Glomerular visceral epithelial cell (primary cell): ENCODE measurements at regions not wholly inside any gene's neighbourhood (a gene's known extent, or its start where the extent isn't known, plus 50 kb on each side); places are given as distances from the start of the nearest gene placed in this dataset.
"Not testable (repeated sequence)": the region's sequence is repeated elsewhere in the genome, so short reads cannot be mapped to it uniquely, and the experiment has no call there.

Experiments
- DNase-seq: peaks from one replicate; pipeline ENCODE4 v3.0.0-alpha.2; 2016; ENCODE audit errors: extremely low spot score

- DNase-seq: no peak
Measured at GRCh38 chr5:163878490-163878889, 373.1 kb downstream of the MAT2B start.

- no peak for DNase-seq
Measured at GRCh38 chr5:163880302-163880701, 374.9 kb downstream of the MAT2B start.

GRCh38 chr5:163885117-163885516 is 379.7 kb downstream of the MAT2B start:
- no peak for DNase-seq

GRCh38 chr5:163887854-163888253 is 382.4 kb downstream of the MAT2B start:
- DNase-seq: no peak

GRCh38 chr5:163888366-163888765 is 382.9 kb downstream of the MAT2B start:
- no peak for DNase-seq

GRCh38 chr5:163889369-163889768 is 383.9 kb downstream of the MAT2B start:
- DNase-seq: no peak

- DNase-seq: no peak
Measured at GRCh38 chr5:163890261-163890660, 384.8 kb downstream of the MAT2B start.

GRCh38 chr5:163893281-163893680 is 387.9 kb downstream of the MAT2B start:
- no peak for DNase-seq

GRCh38 chr5:163894645-163895044 is 389.2 kb downstream of the MAT2B start:
- no peak for DNase-seq

GRCh38 chr5:163898873-163899272 is 393.5 kb downstream of the MAT2B start:
- DNase-seq: no peak

- not testable (repeated sequence) for DNase-seq
Measured at GRCh38 chr5:163907783-163908182, 402.4 kb downstream of the MAT2B start.

GRCh38 chr5:163908253-163908652 is 402.8 kb downstream of the MAT2B start:
- DNase-seq: no peak

- DNase-seq: no peak
Measured at GRCh38 chr5:163910226-163910625, 404.8 kb downstream of the MAT2B start.

GRCh38 chr5:163912046-163912445 is 406.6 kb downstream of the MAT2B start:
- no peak for DNase-seq

- DNase-seq: no peak
Measured at GRCh38 chr5:163913548-163913947, 408.1 kb downstream of the MAT2B start.

- DNase-seq: no peak
Measured at GRCh38 chr5:163914910-163915309, 409.5 kb downstream of the MAT2B start.

GRCh38 chr5:163915481-163915961 is 410.1 kb downstream of the MAT2B start:
- DNase-seq: peak; percentile 1

GRCh38 chr5:163916376-163916775 is 411.0 kb downstream of the MAT2B start:
- no peak for DNase-seq

- DNase-seq: no peak
Measured at GRCh38 chr5:163916861-163917260, 411.4 kb downstream of the MAT2B start.

- DNase-seq: no peak
Measured at GRCh38 chr5:163917747-163918146, 412.3 kb downstream of the MAT2B start.

GRCh38 chr5:163934990-163935389 is 429.6 kb downstream of the MAT2B start:
- not testable (repeated sequence) for DNase-seq

- DNase-seq: no peak
Measured at GRCh38 chr5:163938595-163938994, 433.2 kb downstream of the MAT2B start.

- no peak for DNase-seq
Measured at GRCh38 chr5:163941079-163941478, 435.7 kb downstream of the MAT2B start.

GRCh38 chr5:163943546-163943945 is 438.1 kb downstream of the MAT2B start:
- DNase-seq: no peak

GRCh38 chr5:163944738-163945137 is 439.3 kb downstream of the MAT2B start:
- DNase-seq: no peak
